GM23338 (cell line): ENCODE measurements at regions not wholly inside any gene's neighbourhood (a gene's known extent, or its start where the extent isn't known, plus 50 kb on each side); places are given as distances from the start of the nearest gene placed in this dataset.
A peak's percentile ranks its signal among the peaks of the same experiment; 100 is the strongest.

Experiments used
- ATAC-seq: fragments of 200-7000 bp; cut with Tn5 transposase; 3 replicates; pipeline ENCODE4 v1.9.1; 2020
- DNase-seq: peaks from one replicate; pipeline ENCODE4 v3.0.0-alpha.2; 2015; ENCODE audit warnings: low spot score
- H2AFZ ChIP-seq: fragments of 200-600 bp; sonication (generic); 2 replicates; pipeline ENCODE4 v1.8.0; 2016; ENCODE audit warnings: antibody characterized with exemption, mild to moderate bottlenecking, moderate library complexity
- H3F3A ChIP-seq: fragments of 200-600 bp; sonication (generic); replicated peaks from 2 replicates; pipeline ENCODE4 v1.8.0; 2017; ENCODE audit warnings: antibody characterized with exemption, mixed run types, low read depth
- H3K27ac ChIP-seq: fragments of 200-600 bp; sonication (generic); 2 replicates; pipeline ENCODE4 v1.6.1; 2016; ENCODE audit warnings: low read depth
- H3K27me3 ChIP-seq: fragments of 200-600 bp; sonication (generic); 2 replicates; pipeline ENCODE4 v1.8.0; 2016; ENCODE audit warnings: mild to moderate bottlenecking, mixed run types, moderate library complexity; ENCODE audit not compliant: insufficient read depth
- H3K36me3 ChIP-seq: fragments of 200-600 bp; sonication (generic); 2 replicates; pipeline ENCODE4 v1.8.0; 2016; ENCODE audit warnings: mild to moderate bottlenecking; ENCODE audit not compliant: insufficient read depth
- H3K4me1 ChIP-seq: fragments of 200-600 bp; sonication (generic); 2 replicates; pipeline ENCODE4 v1.8.0; 2016; ENCODE audit warnings: mild to moderate bottlenecking, moderate library complexity; ENCODE audit not compliant: insufficient read depth
- H3K4me2 ChIP-seq: fragments of 200-600 bp; sonication (generic); 2 replicates; pipeline ENCODE4 v1.7.1; 2017; ENCODE audit warnings: mixed run types
- H3K4me3 ChIP-seq: fragments of 200-600 bp; sonication (generic); 2 replicates; pipeline ENCODE4 v1.6.1; 2016; ENCODE audit warnings: mixed run types
- H3K79me2 ChIP-seq: fragments of 200-600 bp; sonication (generic); replicated peaks from 2 replicates; pipeline ENCODE4 v1.8.0; 2017; ENCODE audit warnings: mild to moderate bottlenecking; ENCODE audit not compliant: insufficient read depth
- H3K9me2 ChIP-seq: fragments of 200-600 bp; sonication (generic); 2 replicates; pipeline ENCODE4 v1.8.0; 2017; ENCODE audit not compliant: insufficient read depth
- H4K20me1 ChIP-seq: fragments of 200-600 bp; sonication (generic); replicated peaks from 2 replicates; pipeline ENCODE4 v1.8.0; 2017; ENCODE audit warnings: mild to moderate bottlenecking; ENCODE audit not compliant: insufficient read depth
- H3K27ac Mint-ChIP-seq: 2 replicates; pipeline ENCODE4 v1.8.0; 2020; ENCODE audit warnings: inconsistent platforms, mild to moderate bottlenecking, moderate library complexity, mixed read lengths
- H3K27me3 Mint-ChIP-seq: 3 replicates; pipeline ENCODE4 v1.8.0; 2022; ENCODE audit warnings: low read depth, mild to moderate bottlenecking, moderate library complexity, mixed read lengths, inconsistent platforms; ENCODE audit not compliant: insufficient read depth, poor library complexity
- H3K36me3 Mint-ChIP-seq: 3 replicates; pipeline ENCODE4 v1.8.0; 2021; ENCODE audit warnings: low read depth, mild to moderate bottlenecking, inconsistent platforms, moderate library complexity, mixed read lengths
- H3K4me1 Mint-ChIP-seq: 3 replicates; pipeline ENCODE4 v1.8.0; 2020; ENCODE audit warnings: mild to moderate bottlenecking, inconsistent platforms, mixed read lengths
- H3K4me3 Mint-ChIP-seq: 3 replicates; pipeline ENCODE4 v1.8.0; 2021; ENCODE audit warnings: moderate library complexity, mild to moderate bottlenecking, inconsistent platforms, mixed read lengths
- H3K9me3 Mint-ChIP-seq: 3 replicates; pipeline ENCODE4 v1.8.0; 2020; ENCODE audit warnings: moderate library complexity, mild to moderate bottlenecking, inconsistent platforms, mixed read lengths
- CREB1 ChIP-seq: fragments of 250-450 bp; sonication (Bioruptor Pico); IDR thresholded peaks from 2 replicates; pipeline ENCODE4 v1.5.0; 2020; ENCODE audit warnings: low read depth, mild to moderate bottlenecking, moderate library complexity
- NANOG ChIP-seq: IDR thresholded peaks from 2 replicates; pipeline ENCODE4 v1.6.1; 2016; ENCODE audit warnings: antibody characterized with exemption, borderline replicate concordance
- POLR2AphosphoS5 ChIP-seq: IDR thresholded peaks from 2 replicates; pipeline ENCODE4 v1.6.1; 2016; ENCODE audit warnings: antibody characterized with exemption, low read depth
- ZNF114 ChIP-seq: fragments of 250-450 bp; sonication (Bioruptor Pico); IDR thresholded peaks from 2 replicates; pipeline ENCODE4 v1.5.0; 2020; ENCODE audit warnings: mild to moderate bottlenecking, moderate library complexity
- ZNF331 ChIP-seq: fragments of 250-450 bp; sonication (Bioruptor Pico); IDR thresholded peaks from 2 replicates; pipeline ENCODE4 v1.5.0; 2020; ENCODE audit warnings: low read depth, mild to moderate bottlenecking, moderate library complexity
- TF ChIP-seq, protein P1 (sequence below), 2 experiments: fragments of 200-600 bp in 1 of 2; sonication (generic) in 1 of 2; conservative IDR thresholded peaks; 2 replicates each; pipeline versions ENCODE4 v1.5.1 to v1.6.1; 2016 to 2017; ENCODE audit warnings: antibody characterized with exemption in 2 of 2, low read depth in 2 of 2, mild to moderate bottlenecking in 2 of 2, moderate library complexity in 1 of 2
- TF ChIP-seq, protein P2 (sequence below): fragments of 250-450 bp; sonication (Bioruptor Pico); IDR thresholded peaks from 2 replicates; pipeline ENCODE4 v1.5.0; 2020; ENCODE audit warnings: mild to moderate bottlenecking, moderate library complexity
- TF ChIP-seq, protein P3 (sequence below): IDR thresholded peaks from 2 replicates; pipeline ENCODE4 v1.6.1; 2016; ENCODE audit warnings: antibody characterized with exemption
- TF ChIP-seq, protein P4 (sequence below): IDR thresholded peaks from one replicate; pipeline ENCODE4 v1.6.1; 2018; ENCODE audit warnings: antibody characterized with exemption; ENCODE audit not compliant: unreplicated experiment

DNA sequence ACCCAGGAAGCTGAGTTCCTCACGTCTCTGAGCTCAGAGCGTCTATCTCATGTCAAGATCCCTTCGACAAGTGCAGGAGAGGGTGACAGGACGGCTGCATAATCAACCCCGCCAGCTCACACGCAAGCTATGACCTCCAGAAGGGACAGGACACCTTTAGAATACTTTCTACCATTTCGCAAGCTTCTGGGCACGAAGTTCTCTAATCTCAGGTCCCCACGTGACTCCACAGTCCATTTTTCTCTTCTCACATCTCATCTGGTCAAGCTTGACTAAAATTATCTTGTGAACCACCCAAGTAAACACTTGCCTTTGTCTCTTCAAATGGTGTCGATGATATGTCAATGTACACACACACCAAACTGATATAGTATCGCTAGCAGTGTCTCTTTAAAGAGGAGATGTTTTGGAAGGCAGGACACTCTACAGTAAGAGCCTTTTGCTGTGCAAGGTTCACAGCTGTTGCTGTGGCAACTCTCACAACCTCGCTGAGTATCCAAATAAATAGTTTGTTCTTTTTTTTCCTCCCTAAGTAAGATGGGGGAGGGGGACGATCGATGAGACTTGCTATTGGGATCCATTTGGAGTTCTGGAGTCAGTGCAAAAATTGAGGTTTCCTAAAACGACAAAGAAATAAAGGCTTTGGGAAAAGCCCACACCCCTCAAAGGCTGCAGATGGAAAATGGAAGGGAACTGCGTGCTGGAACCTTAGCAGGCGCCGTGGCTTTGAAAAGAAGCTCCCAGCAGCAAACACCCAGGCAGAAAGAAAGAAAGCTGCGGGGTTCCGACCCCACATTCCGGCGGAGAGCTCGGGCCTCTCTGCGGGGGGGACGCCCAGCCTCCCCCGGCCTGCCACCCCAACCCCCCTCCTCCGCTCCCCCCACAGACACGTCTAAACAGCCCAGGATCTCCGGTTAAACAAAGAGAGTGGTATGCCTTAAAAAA lies 215.4 kb upstream of the UBASH3B start:
- H3K27ac ChIP-seq, result peak overlapping the region; percentile 90
- 0 out of 2 replicates have a peak, but pooled peaks cover 5% of the 10 kb centered on the region for H3F3A ChIP-seq
- Mint-ChIP-seq H3K27me3 (peaks cover 2% of the 10 kb centered on the region), H3K4me3 (no peak overlapping the region; the same call in 2 of the 3 replicates), H3K27ac (peak overlapping the region; percentile 86), H3K9me3 (no peaks in the 10 kb centered on the region), H3K4me1 (peaks cover 26% of the 10 kb centered on the region), H3K36me3 (no peaks in the 10 kb centered on the region)
- peak overlapping the region; percentile 12 for H2AFZ ChIP-seq
- H3K36me3 ChIP-seq, result no peaks in the 10 kb centered on the region
- 0 out of 2 replicates have a peak, but pooled peaks cover 2% of the 10 kb centered on the region for H3K9me2 ChIP-seq
- ATAC-seq, result peak; percentile 73
- TF ChIP-seq ZNF331 (CRISPR knock-in tag) (no peak), POLR2AphosphoS5 (no peak), NANOG (no peak), ZNF114 (no peak), CREB1 (CRISPR knock-in tag) (no peak)
- TF ChIP-seq, protein P1, sequence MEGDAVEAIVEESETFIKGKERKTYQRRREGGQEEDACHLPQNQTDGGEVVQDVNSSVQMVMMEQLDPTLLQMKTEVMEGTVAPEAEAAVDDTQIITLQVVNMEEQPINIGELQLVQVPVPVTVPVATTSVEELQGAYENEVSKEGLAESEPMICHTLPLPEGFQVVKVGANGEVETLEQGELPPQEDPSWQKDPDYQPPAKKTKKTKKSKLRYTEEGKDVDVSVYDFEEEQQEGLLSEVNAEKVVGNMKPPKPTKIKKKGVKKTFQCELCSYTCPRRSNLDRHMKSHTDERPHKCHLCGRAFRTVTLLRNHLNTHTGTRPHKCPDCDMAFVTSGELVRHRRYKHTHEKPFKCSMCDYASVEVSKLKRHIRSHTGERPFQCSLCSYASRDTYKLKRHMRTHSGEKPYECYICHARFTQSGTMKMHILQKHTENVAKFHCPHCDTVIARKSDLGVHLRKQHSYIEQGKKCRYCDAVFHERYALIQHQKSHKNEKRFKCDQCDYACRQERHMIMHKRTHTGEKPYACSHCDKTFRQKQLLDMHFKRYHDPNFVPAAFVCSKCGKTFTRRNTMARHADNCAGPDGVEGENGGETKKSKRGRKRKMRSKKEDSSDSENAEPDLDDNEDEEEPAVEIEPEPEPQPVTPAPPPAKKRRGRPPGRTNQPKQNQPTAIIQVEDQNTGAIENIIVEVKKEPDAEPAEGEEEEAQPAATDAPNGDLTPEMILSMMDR (conservative IDR thresholded peaks at IDR 0.05; ENCODE audit: low read depth in 2 of 2), result no peak
- TF ChIP-seq, protein P2, sequence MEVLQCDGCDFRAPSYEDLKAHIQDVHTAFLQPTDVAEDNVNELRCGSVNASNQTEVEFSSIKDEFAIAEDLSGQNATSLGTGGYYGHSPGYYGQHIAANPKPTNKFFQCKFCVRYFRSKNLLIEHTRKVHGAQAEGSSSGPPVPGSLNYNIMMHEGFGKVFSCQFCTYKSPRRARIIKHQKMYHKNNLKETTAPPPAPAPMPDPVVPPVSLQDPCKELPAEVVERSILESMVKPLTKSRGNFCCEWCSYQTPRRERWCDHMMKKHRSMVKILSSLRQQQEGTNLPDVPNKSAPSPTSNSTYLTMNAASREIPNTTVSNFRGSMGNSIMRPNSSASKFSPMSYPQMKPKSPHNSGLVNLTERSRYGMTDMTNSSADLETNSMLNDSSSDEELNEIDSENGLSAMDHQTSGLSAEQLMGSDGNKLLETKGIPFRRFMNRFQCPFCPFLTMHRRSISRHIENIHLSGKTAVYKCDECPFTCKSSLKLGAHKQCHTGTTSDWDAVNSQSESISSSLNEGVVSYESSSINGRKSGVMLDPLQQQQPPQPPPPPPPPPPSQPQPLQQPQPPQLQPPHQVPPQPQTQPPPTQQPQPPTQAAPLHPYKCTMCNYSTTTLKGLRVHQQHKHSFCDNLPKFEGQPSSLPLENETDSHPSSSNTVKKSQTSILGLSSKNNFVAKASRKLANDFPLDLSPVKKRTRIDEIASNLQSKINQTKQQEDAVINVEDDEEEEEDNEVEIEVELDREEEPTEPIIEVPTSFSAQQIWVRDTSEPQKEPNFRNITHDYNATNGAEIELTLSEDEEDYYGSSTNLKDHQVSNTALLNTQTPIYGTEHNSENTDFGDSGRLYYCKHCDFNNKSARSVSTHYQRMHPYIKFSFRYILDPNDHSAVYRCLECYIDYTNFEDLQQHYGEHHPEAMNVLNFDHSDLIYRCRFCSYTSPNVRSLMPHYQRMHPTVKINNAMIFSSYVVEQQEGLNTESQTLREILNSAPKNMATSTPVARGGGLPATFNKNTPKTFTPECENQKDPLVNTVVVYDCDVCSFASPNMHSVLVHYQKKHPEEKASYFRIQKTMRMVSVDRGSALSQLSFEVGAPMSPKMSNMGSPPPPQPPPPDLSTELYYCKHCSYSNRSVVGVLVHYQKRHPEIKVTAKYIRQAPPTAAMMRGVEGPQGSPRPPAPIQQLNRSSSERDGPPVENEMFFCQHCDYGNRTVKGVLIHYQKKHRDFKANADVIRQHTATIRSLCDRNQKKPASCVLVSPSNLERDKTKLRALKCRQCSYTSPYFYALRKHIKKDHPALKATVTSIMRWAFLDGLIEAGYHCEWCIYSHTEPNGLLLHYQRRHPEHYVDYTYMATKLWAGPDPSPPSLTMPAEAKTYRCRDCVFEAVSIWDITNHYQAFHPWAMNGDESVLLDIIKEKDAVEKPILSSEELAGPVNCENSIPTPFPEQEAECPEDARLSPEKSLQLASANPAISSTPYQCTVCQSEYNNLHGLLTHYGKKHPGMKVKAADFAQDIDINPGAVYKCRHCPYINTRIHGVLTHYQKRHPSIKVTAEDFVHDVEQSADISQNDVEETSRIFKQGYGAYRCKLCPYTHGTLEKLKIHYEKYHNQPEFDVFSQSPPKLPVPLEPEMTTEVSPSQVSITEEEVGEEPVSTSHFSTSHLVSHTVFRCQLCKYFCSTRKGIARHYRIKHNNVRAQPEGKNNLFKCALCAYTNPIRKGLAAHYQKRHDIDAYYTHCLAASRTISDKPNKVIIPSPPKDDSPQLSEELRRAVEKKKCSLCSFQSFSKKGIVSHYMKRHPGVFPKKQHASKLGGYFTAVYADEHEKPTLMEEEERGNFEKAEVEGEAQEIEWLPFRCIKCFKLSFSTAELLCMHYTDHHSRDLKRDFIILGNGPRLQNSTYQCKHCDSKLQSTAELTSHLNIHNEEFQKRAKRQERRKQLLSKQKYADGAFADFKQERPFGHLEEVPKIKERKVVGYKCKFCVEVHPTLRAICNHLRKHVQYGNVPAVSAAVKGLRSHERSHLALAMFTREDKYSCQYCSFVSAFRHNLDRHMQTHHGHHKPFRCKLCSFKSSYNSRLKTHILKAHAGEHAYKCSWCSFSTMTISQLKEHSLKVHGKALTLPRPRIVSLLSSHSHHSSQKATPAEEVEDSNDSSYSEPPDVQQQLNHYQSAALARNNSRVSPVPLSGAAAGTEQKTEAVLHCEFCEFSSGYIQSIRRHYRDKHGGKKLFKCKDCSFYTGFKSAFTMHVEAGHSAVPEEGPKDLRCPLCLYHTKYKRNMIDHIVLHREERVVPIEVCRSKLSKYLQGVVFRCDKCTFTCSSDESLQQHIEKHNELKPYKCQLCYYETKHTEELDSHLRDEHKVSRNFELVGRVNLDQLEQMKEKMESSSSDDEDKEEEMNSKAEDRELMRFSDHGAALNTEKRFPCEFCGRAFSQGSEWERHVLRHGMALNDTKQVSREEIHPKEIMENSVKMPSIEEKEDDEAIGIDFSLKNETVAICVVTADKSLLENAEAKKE, result no peak
- TF ChIP-seq, protein P3, sequence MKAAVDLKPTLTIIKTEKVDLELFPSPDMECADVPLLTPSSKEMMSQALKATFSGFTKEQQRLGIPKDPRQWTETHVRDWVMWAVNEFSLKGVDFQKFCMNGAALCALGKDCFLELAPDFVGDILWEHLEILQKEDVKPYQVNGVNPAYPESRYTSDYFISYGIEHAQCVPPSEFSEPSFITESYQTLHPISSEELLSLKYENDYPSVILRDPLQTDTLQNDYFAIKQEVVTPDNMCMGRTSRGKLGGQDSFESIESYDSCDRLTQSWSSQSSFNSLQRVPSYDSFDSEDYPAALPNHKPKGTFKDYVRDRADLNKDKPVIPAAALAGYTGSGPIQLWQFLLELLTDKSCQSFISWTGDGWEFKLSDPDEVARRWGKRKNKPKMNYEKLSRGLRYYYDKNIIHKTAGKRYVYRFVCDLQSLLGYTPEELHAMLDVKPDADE, result no peak
- TF ChIP-seq, protein P4, sequence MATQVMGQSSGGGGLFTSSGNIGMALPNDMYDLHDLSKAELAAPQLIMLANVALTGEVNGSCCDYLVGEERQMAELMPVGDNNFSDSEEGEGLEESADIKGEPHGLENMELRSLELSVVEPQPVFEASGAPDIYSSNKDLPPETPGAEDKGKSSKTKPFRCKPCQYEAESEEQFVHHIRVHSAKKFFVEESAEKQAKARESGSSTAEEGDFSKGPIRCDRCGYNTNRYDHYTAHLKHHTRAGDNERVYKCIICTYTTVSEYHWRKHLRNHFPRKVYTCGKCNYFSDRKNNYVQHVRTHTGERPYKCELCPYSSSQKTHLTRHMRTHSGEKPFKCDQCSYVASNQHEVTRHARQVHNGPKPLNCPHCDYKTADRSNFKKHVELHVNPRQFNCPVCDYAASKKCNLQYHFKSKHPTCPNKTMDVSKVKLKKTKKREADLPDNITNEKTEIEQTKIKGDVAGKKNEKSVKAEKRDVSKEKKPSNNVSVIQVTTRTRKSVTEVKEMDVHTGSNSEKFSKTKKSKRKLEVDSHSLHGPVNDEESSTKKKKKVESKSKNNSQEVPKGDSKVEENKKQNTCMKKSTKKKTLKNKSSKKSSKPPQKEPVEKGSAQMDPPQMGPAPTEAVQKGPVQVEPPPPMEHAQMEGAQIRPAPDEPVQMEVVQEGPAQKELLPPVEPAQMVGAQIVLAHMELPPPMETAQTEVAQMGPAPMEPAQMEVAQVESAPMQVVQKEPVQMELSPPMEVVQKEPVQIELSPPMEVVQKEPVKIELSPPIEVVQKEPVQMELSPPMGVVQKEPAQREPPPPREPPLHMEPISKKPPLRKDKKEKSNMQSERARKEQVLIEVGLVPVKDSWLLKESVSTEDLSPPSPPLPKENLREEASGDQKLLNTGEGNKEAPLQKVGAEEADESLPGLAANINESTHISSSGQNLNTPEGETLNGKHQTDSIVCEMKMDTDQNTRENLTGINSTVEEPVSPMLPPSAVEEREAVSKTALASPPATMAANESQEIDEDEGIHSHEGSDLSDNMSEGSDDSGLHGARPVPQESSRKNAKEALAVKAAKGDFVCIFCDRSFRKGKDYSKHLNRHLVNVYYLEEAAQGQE, result no peak
- peak overlapping the region; percentile 59 for H3K4me3 ChIP-seq
- peak overlapping the region; percentile 79 for H3K4me2 ChIP-seq
- H3K4me1 ChIP-seq, result peaks cover 33% of the 10 kb centered on the region
- peak; percentile 89 for DNase-seq
- H3K79me2 ChIP-seq, result no peaks in the 10 kb centered on the region
- no peaks in the 10 kb centered on the region for H3K27me3 ChIP-seq
- H4K20me1 ChIP-seq, result no peaks in the 10 kb centered on the region
